ENCODE measurements at regions not wholly inside any gene's neighbourhood (a gene's known extent, or its start where the extent isn't known, plus 50 kb on each side); places are given as distances from the start of the nearest gene placed in this dataset.

DNA sequence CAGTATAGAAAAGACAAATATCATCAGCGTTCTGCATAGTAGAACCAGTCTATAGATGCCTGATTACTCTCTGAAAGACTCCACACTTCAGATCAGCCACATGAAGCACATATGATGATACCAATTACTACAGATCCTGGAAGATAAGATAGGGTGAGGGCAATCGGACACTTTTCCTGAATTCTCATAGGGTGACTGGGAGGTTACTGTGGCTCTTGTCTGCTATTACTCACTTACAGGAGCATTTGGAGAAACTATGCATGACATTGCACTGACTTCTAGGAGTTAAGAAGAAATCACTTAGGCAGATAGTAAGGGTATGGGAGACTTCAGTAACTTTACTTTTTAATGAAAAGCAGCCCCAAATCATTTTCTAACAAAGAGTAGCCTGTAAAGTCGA is 1140.9 kb downstream of the XPNPEP1 start:
- no peak for DNase-seq (ENCODE audit: low spot score)
- TF ChIP-seq, protein P1, sequence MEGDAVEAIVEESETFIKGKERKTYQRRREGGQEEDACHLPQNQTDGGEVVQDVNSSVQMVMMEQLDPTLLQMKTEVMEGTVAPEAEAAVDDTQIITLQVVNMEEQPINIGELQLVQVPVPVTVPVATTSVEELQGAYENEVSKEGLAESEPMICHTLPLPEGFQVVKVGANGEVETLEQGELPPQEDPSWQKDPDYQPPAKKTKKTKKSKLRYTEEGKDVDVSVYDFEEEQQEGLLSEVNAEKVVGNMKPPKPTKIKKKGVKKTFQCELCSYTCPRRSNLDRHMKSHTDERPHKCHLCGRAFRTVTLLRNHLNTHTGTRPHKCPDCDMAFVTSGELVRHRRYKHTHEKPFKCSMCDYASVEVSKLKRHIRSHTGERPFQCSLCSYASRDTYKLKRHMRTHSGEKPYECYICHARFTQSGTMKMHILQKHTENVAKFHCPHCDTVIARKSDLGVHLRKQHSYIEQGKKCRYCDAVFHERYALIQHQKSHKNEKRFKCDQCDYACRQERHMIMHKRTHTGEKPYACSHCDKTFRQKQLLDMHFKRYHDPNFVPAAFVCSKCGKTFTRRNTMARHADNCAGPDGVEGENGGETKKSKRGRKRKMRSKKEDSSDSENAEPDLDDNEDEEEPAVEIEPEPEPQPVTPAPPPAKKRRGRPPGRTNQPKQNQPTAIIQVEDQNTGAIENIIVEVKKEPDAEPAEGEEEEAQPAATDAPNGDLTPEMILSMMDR (IDR thresholded peaks at IDR 0.05; ENCODE audit: extremely low read depth, missing control alignments): no peak

DNA sequence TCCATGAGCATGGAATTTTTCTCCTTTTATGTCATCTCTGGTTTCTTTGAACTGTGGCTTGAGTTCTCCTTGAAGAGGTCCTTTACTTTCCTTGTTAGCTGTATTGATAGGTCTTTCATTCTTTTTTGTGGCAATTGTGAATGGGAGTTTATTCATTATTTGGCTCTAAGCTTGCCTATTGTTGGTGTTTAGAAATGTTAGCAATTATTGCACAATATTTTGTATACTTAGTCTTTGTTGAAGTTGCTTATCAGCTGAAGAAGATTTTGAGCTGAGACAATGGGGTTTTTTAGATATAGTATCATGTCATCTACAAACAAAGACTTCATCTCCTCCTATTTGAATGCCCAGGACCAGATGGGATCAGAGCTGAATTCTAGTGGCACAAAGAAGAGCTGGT is 1143.8 kb downstream of the XPNPEP1 start:
- DNase-seq (ENCODE audit: low spot score): no peak
- TF ChIP-seq, protein P1 (IDR thresholded peaks at IDR 0.05; ENCODE audit: extremely low read depth, missing control alignments): no peak

DNA sequence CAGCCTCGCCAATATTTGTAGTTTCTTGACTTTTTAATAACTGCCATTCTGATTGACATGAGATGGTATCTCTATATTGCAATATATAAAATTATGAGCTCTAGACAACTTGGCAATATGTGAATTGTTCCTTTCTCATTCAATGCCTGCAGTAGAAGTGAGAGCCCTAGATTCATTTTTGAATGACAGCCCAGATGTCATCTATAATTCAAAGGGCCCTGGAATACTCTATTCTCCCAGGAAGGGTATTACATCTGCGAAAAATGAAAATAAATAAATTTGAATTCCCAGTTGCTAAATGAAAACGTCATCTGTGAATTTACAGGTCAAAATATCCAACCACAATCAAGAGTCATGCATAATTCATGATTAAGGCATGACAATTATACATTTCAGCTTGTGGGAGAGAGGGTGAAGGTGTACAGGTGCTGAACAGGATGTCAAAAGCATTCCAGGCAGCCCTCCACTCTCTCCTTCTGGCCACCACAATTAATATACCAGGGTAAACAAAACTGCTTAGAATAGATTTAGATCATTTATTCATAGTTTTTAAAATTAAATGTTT is 1147.3 kb downstream of the XPNPEP1 start:
- no peak for DNase-seq (ENCODE audit: low spot score)
- TF ChIP-seq, protein P1 (IDR thresholded peaks at IDR 0.05; ENCODE audit: extremely low read depth, missing control alignments): no peak

DNA sequence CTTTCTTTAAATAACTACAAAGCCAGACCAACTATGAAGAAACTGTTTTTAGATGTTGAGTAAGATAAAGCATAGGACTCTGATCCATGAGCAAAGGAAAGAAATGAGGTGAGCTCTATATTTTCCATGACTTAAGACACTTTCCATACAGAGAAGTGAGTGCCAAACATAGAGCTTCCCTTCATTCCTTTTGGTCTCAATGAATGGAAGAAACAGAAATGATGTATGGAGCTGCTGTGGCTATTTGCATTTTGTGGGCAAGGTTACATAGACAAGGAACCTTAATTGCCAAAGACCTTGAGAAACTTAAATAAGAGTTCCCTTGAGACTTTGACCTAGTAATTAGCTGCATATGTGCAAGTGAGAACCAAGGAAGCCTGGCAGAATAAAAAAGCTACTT is 1152.2 kb downstream of the XPNPEP1 start:
- DNase-seq (ENCODE audit: low spot score): no peak
- TF ChIP-seq, protein P1 (IDR thresholded peaks at IDR 0.05; ENCODE audit: extremely low read depth, missing control alignments): no peak

- TF ChIP-seq, protein P1 (IDR thresholded peaks at IDR 0.05; ENCODE audit: extremely low read depth, missing control alignments): no peak
- no peak for DNase-seq (ENCODE audit: low spot score)
Measured at GRCh38 chr10:108765794-108766193, 1157.5 kb downstream of the XPNPEP1 start.

DNA sequence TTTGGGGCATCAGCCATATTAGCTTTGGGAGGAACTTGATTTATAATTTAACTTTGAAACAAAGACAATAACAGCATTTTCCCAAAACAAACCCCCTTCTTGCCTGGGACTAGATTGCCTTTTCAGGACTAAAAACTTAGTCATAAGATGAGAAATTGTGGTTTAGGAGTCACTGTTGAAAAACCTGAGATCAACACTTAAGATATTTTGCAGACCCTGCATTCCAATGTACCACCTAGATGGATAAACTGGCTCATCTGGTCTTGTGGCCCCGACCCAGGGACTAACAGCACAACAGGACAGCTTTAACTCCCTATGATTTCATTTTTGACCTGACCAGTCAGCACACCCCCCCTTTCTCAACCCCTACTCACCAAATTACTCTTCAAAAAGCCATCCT is 1165.4 kb downstream of the XPNPEP1 start:
- TF ChIP-seq, protein P1 (IDR thresholded peaks at IDR 0.05; ENCODE audit: extremely low read depth, missing control alignments): no peak
- DNase-seq (ENCODE audit: low spot score): no peak

GRCh38 chr10:108755646-108756045 is 1167.7 kb downstream of the XPNPEP1 start:
- TF ChIP-seq, protein P1 (IDR thresholded peaks at IDR 0.05; ENCODE audit: extremely low read depth, missing control alignments): no peak
- DNase-seq (ENCODE audit: low spot score): no peak

Data from GM20000 (cell line).